HG03457 (cell line): ENCODE measurements at regions not wholly inside any gene's neighbourhood (a gene's known extent, or its start where the extent isn't known, plus 50 kb on each side); places are given as distances from the start of the nearest gene placed in this dataset.

Experiments used
- ATAC-seq: cut with Tn5 transposase; IDR thresholded peaks from one replicate; pipeline ENCODE4 v1.9.1; 2021; ENCODE audit warnings: moderate number of reproducible peaks; ENCODE audit not compliant: unreplicated experiment

DNA sequence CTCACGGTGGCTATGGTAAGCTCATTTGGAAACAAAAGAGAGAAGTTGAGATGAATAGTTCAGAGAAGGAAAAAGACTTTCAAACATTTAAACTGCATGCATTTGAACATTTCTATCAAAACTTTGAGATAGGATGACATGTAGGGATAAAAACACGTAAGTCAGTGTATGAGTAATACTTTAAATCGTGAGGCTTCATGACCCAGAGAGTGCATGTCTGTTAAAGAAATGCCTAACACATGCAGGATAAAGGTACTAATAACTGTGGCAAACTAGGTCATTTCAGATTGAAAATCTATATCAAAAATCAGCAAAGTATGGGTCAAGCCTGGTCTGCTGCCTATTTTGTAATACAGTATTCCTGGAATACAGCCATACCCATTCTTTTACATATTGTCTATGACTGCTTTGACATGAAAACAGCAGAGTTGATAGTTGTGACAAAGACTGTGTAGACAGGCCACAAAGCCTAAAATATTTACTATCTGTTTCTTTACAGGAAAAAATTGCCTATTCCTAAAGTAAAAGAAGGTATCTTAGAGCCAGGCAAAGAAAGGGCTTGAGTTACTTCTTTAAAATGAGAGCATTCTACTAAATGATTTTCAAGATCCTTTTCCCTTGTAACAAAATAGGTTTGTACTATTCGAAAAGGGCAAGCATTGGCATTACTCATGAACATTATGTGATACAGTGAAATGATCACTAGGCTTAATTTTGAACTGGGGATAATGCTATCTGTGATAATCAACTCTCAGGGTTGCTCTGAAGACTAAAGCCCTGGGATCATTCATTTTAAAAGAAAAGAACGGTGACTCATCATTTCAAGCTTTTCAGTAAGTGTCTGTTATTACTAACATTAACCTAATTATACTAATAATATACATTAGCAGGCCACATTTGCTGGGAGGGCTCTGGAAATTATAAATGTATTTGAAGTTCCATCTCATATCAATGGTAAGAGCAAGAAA is 185.9 kb downstream of the CRPPA start:
- ATAC-seq: no peak

DNA sequence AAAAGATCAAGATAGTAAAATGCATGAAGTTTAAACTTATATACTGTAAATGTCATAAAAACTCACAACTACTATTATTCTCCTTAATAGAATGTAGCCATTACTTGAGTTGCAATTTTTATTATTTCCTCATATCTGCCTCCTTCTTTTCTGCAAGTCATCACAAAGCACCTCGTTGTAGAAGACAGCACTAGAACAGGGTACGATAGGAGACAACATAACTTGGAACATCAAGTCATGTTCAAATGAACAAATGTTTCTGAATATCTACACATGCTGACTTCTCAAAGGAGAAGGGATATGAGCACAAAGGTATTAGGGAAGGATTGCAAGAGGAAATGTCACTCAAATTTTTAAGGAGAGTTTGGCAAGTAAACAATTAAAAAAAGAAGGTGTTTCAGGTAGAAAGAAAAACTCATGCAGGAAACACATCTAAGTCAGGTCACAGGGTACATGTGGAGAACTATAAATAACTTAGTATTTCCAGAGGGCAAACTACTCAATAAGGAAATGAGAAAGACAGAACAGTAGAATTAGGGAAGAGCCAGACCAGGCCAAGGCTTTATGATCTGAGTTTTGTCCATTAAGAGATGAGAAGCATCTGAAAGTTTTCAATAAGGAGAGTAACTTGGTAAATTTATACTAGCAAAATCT is 186.7 kb downstream of the CRPPA start:
- no peak for ATAC-seq

DNA sequence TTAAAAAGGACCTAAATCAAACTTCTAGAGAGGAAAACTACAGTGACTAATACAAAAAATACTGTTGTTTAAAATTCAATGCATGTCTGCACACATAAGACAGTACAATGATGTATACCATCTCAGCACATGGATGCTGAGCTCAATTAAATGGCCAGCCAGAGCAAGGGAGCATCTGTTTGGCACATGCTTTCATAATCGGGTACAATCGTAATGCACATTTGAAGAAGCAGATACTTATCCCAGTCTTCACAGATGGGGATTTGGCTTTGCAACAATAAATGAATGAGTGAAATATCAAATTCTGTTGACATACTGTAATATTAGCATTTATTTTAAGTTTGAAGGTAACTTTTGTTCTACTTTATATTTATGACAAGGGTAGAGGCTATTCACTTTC is 187.8 kb downstream of the CRPPA start:
- no peak for ATAC-seq

DNA sequence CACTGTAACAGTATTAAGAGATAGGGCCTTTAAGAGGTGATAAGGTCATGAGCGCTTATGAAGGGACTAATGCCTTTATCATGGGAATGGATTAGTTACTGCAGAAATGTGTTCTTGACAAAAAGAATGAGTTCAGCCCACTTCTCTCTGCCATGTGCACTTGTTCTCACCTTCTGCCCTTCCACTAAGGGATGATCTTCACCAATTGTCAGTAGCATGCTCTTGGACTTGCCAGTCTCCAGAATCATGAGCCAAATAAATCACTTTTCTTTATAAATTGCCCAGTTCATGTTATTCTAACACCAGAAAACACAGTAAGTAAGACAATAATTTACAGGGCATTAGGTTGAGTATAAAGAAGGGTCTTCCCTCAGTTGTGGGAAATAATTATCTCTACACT is 189.1 kb downstream of the CRPPA start:
- ATAC-seq: no peak

DNA sequence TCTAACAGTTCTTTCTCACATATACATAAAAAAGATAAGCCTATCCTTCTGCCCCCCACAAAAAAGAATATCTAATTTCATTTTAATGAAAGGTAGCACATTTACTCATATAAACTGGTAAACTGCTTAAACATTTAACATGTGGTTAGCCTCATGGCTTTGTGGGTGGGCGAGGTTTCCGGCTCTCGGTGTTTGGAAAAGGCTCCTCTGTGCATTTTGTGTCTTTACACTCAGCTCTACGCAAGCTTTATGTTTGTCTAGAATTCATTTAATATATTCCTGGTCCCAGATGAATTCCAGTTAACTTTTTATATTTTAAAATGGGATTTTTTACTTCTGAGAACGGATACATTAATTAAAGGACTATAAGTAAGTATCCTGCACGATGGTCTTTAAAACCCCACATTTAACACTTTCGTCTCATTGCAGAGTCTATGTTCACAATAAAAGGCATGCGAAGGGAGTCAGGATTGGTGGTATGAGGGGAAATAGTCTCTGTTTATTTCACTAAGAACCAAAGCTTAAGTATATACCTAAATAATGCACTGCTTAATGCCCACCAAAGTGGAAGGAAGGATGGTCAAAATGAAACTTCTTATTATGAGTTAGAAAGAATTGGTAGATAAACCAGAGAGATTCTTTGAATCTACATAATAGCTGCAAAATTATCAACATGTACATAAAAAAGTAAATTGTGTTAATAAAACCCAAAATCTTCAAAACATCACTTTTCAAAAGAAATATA is 197.2 kb downstream of the CRPPA start:
- ATAC-seq: no peak

DNA sequence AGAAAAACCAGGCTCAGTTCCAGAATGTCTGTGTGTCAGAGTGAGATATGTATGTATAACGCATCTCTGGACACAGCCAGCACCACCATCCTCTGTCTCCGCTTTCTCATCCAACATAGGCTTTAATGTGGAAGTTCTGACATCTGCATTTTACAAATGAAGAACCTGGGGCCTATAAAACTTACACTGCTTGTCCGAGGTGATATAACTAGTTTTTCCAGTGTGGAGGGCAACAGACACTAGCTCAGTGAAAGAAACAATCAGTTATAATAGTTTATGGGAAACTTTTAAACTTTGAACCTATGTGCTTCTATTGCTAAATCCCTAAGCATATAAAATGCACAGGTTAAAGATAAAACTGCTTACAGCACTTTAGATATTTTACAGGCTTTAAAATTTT is 208.7 kb downstream of the CRPPA start:
- no peak for ATAC-seq

DNA sequence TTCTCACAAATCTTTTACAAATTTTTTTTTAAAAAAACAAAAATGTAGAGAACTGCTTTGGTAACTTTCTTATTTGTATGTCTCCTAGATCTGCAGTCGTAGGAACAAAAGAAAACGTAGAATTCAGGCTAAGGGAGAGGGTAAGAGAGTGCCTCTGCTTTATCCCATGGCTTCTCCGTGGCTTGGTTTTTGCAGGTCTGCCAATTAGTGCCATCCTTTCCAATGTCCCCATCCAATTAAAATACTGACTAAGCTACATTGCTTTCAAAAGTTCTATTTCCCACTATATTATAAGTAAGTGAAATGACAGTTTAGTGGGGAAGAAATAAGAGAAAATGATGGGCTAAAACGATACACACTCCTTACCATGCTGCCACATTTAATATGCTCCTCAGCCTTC is 209.3 kb downstream of the CRPPA start:
- ATAC-seq: no peak

DNA sequence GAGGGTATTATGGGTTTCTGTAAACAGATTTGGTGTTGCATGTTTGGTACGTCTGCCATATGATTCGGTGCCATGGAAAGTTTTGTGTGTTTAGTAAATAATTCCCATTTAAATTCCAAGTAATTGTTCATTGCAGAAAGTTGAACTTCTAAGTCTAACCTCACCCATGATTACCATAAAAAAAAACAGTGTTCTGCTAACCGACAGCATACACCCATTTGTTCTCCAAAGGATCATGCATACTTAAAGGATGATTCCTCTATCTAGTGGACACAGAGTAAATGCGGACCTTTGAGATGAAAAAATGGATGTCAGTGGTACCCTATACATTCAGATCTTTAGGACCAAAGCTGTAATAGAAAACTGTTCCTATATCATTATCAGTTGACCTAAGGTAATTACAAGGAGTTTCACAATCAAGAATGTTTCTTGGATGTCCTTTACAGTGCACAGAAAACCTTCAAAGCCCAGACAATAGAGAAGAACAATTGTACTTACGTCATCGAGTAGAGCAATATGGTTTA is 209.9 kb downstream of the CRPPA start:
- no peak for ATAC-seq

DNA sequence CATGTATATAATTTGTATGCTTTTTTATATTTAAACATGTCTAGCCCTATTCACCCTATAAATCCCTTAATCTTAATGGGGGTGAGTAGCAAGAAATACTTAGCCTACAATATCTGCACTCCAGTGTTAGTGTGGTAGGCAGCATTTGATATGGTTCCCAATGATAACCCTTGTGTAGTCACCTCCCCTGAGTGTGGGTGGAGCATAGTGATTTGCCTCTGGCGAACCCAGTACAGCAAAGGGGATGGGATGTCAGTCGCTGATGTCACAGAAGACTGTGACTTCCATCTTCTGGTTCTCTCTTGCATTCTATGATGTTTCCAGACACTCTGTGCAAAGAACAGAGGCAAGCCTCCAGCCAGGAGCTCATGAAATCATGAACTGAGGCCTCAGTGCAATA is 211.2 kb downstream of the CRPPA start:
- ATAC-seq: no peak

DNA sequence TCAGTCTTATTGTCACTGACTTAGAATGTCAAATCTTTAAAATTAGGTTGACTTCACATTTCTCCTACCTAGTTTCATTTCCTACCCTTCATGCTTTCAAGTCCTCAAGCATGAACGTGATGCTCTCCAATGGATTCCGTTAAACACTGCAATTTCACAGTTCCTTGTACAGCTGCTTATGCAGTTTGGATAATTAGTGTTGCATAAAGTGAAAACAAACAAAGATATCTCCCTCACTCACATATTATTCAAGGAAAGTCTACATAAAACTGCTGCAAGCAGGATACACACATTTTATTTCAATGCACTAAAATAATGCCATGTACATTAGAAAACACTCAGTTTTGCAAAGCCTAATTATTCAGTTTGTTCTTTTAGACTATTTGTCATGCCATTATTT is 214.0 kb downstream of the CRPPA start:
- no peak for ATAC-seq

DNA sequence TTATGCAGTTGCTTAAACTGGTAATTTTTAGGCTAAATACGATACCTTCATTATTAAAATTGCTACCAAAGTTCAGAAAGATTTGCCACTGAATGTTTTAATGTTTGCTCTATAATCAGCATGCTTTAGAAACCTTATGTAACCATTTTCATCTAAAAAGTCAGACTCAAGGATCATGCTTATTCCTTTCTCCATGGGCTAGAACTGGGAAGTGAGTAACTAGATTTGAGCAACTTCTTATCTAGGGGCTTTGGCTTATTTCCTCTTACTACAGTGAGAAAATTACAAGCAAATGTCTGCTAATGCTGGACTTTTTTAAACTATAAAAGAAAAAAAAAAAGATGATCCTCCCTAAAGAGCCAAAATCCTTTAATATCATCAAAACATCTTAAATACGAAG is 215.9 kb downstream of the CRPPA start:
- no peak for ATAC-seq

DNA sequence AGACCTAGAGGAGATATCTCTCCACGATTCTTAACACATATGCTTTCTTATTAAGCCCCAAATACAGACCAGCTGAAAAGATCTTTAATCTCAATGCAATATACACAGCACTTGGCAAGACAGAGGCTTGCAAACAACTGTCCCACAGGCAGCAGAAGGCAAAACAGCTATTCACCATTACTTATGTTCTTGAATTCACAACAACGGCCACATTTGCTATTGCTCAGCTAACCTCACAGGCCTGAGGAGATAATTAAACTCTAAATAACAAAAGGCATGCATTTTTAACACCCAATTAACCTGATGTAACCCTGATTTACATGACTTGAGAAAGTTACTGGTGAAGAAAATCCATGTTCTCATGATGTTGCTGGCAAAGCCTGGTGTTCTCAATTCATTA is 216.4 kb downstream of the CRPPA start:
- ATAC-seq: no peak

DNA sequence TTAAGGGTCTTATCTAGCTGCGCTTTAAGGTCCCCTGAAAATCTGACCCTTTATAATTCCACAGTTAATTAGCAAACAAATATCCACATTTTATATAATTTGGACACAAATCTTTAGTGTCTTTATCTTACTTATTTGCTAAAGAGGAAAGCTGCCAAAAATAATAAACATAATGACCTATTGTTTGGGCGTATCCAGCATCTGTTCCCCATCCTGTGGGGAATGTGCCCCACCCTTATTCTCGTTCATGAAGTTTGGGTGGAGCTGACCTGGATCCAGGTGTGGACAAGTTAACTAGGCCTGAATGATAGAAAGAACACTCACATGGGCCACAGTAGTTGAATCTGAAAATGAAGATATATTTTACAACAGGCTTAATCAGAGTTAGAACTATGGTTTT is 218.3 kb downstream of the CRPPA start:
- ATAC-seq: no peak

DNA sequence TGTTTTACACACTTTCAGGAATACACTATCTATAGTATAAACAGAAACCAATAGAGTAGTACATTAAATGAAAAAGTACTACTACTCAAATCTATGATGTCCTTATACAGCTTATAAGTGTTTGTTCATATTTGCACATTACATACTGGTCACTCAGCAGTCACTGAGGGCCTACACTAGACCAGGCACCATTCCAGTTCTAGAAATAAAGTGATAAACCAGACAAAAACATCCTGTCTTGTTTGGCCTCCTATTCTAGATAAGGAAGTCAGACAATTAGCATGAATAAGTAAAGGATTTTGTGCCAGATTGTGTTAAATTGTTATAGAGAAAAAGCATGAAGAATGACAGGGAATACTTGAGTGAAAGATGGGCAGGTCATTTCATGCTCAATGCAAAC is 219.0 kb downstream of the CRPPA start:
- no peak for ATAC-seq

DNA sequence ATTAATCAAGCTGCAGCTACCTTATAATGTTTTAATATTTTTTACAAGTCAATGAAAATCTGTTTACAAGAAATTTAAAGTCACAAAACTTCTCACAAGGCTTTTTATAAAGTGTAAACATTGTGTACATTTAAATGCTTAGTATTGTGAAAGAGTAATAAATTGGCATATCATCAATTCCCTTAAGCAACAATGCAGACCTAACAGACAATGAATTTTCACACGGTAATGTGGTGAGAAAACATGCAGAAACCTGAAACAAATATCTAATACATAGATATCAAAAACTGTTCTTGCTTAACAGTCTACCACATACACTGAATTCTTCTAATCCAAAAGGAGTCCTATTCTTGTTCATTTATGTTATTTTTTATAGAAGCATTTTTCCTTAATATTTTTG is 220.7 kb downstream of the CRPPA start:
- ATAC-seq: no peak

DNA sequence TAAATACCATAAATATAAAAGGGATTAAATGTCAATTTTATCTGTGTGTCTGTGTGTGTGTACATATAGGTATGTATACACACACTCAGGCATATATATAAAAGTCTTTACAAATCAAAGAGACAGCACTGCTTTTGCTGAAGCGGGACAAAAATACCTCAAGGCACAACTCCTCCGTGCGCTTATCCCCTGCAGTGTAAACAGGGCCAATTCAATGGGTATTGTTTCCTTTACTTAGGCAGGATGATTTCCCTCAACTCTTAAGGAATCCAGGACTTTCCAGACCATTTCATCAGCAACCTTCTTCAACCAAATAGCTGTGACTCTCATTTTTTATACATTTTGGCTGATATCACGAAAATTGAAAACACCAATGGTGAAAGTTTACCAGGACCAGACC is 227.7 kb downstream of the CRPPA start:
- ATAC-seq: no peak

DNA sequence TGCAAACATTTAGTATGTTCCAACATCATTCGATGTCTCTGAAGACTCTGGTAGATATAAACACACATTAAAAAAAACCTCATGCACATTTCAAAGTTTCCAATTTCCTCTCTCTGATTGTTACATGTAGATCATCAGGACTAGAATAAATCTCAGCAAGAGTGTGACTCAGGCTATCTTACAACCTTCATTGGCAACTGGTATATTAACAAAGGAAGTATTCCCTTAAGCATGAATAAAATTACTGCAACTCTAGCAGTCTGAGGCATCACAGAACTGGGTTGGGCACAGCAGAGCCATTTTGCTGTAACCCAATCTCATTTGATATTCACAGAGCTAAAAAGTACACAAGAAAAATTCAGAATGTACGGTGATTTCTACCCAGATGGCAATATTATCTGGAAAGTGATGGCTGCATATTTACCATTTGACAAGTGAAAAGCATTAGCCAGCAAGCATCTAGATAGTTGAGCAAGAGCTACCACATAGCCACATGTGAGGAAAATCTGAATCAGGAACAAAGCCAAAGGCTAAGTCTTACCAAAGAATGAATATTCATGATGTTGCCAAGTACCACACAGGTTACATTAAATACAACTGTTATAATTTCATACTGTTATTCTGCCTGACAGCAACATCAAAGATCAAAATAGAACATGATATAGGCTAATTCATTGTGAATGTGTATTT is 232.2 kb downstream of the CRPPA start:
- no peak for ATAC-seq

DNA sequence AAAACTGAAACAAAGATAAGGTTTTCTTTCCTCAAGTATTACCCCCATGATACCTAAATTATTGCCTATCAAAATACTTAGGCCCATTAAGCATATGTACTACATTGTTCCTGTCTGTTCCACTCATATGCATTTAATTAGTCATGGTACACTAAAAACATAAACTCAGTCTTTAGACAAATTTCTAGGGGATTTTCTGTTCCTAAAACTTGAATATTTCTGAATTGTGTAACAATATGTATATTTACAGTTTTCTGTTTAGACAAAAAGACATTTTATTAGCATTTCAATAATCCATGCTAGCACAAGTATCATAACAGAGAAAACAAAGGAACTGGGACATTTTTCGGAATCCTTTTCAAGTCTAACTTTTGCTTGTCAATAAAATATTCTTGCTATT is 234.2 kb downstream of the CRPPA start:
- ATAC-seq: no peak

DNA sequence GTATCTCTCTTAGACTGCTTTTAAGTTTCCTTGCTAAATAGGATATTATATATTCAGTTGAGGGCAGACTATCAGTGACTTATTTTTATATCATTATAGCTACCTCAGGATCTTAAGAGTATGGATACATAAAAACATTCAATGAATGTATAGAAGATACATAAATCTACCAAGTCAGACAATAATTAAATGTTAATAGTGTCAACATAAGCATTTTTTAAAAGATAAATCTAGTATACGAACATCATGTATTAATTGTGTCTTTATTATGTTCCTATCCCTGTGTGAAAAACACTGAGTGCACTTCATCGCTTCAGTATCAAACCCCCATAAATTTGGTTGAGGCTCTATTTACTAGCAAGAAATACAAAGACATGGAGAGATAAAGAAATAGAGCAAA is 242.8 kb downstream of the CRPPA start:
- ATAC-seq: no peak

DNA sequence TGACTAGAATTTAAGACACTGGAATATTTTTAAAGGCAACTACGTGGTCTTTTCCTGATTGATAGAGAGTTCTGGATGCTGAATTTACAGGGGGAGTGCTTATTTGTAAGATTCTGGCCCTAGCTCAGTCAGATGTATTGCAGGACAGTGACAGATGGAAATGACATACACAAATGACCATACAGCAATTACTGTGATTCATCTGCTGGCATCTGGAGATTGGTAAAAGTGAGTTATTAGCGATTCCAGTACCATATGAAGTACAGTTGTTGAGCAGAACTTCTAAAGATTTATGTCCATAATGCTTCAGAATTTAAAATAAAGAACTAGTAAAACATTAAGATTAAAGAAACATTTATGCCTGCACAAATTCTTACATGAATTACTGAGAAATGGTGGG is 243.2 kb downstream of the CRPPA start:
- ATAC-seq: no peak

DNA sequence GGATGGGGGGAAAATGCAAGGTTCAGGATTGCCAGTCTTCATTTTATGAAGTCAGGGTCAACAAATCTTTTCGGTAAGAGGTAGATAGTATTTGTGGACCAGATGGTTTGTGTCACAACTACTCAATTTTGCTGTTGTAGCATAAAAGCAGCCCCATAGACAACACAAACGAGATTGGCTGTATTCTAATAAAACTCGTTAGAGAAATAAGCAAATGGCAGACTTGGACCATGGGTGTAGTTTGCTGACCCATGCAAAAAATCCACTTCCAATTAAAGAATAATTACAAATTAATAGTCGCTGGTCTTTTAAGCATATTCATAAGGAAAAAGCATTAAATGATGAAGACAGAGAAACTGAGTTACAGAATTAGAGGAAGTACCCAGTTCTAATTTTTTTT is 247.1 kb downstream of the CRPPA start:
- ATAC-seq: no peak
